AG04450 (cell line): ENCODE measurements at regions not wholly inside any gene's neighbourhood (a gene's known extent, or its start where the extent isn't known, plus 50 kb on each side); places are given as distances from the start of the nearest gene placed in this dataset.

Experiments
- CTCF ChIA-PET: fragments of 300-600, 350-600 bp; formaldehyde crosslinking; extraction: SDS; loops from one replicate; lab custom pipeline; 2022; ENCODE audit warnings: antibody characterized with exemption, inconsistent platforms; lab: Charles Lee
- POLR2A ChIA-PET: fragments of 350-600 bp; formaldehyde crosslinking; extraction: SDS; loops from one replicate; lab custom pipeline; 2021; ENCODE audit warnings: antibody characterized with exemption, inconsistent platforms; lab: Yijun Ruan, JAX
- DNase-seq: peaks from one replicate; pipeline ENCODE4 v3.0.0-alpha.2; 2011; ENCODE audit warnings: low read depth, low spot score
- H3K27ac ChIP-seq: one replicate; pipeline ENCODE4 v1.5.1; 2012; ENCODE audit warnings: low read depth, low read length, control low read depth
- H3K27me3 ChIP-seq: one replicate; pipeline ENCODE4 v1.6.0; 2012; ENCODE audit warnings: low read length; ENCODE audit not compliant: control insufficient read depth, insufficient read depth
- H3K4me3 ChIP-seq: 2 replicates; pipeline ENCODE4 v1.5.1; 2011; ENCODE audit warnings: mild to moderate bottlenecking, low read depth, low read length, control low read depth
- H3K9me3 ChIP-seq: 2 replicates; pipeline ENCODE4 v1.5.1; 2012; ENCODE audit warnings: low read length; ENCODE audit not compliant: control insufficient read depth, insufficient read depth
- CTCF ChIP-seq: IDR thresholded peaks from 2 replicates; pipeline ENCODE4 v1.5.1; 2011; ENCODE audit warnings: low read depth, low read length, control low read depth, inconsistent platforms

- Histone ChIP-seq H3K9me3 (no peaks in the 10 kb centered on the region), H3K4me3 (no peak overlapping the region), H3K27ac (no peak overlapping the region), H3K27me3 (no peaks in the 10 kb centered on the region)
- ChIA-PET POLR2A (no interaction called here), CTCF (no interaction called here)
- TF ChIP-seq CTCF = no peak
- no peak for DNase-seq
These were observed 127.3 kb upstream of the PACRGL start for GRCh38 chr4:20572976-20573375.

- POLR2A ChIA-PET = no interaction called here
- TF ChIP-seq CTCF = no peak
- CTCF ChIA-PET = no interaction called here
- Histone ChIP-seq H3K4me3 (no peak overlapping the region), H3K27ac (no peak overlapping the region), H3K27me3 (no peaks in the 10 kb centered on the region), H3K9me3 (no peaks in the 10 kb centered on the region)
- DNase-seq = no peak
These were observed 125.3 kb upstream of the PACRGL start for GRCh38 chr4:20574986-20575385.

- DNase-seq = no peak
- Histone ChIP-seq H3K4me3 (no peak overlapping the region), H3K27me3 (no peaks in the 10 kb centered on the region), H3K9me3 (no peaks in the 10 kb centered on the region), H3K27ac (no peak overlapping the region)
- CTCF ChIA-PET = no interaction called here
- no peak for TF ChIP-seq CTCF
- POLR2A ChIA-PET = no interaction called here
These were observed 124.8 kb upstream of the PACRGL start for GRCh38 chr4:20575486-20575885.

GRCh38 chr4:20576861-20577260 lies 123.4 kb upstream of the PACRGL start:
- no peak for TF ChIP-seq CTCF
- no peak for DNase-seq
- ChIA-PET CTCF (no interaction called here), POLR2A (no interaction called here)
- Histone ChIP-seq H3K4me3 (no peak overlapping the region), H3K9me3 (no peaks in the 10 kb centered on the region), H3K27me3 (no peaks in the 10 kb centered on the region), H3K27ac (no peak overlapping the region)

- no peak for TF ChIP-seq CTCF
- DNase-seq = no peak
- Histone ChIP-seq H3K4me3 (no peak overlapping the region), H3K9me3 (no peaks in the 10 kb centered on the region), H3K27me3 (no peaks in the 10 kb centered on the region), H3K27ac (no peak overlapping the region)
- ChIA-PET POLR2A (no interaction called here), CTCF (no interaction called here)
These were observed 122.6 kb upstream of the PACRGL start for GRCh38 chr4:20577702-20578101.
